Muscle layer of colon (tissue), 2 donors: ENCODE measurements at regions not wholly inside any gene's neighbourhood (a gene's known extent, or its start where the extent isn't known, plus 50 kb on each side); places are given as distances from the start of the nearest gene placed in this dataset.
"Not testable (repeated sequence)": the region's sequence is repeated elsewhere in the genome, so short reads cannot be mapped to it uniquely, and the experiment has no call there.

Source experiments
- H3K27ac ChIP-seq: one replicate; pipeline ENCODE4 v1.7.0; 2013; ENCODE audit warnings: low read depth, mild to moderate bottlenecking, low read length, moderate library complexity
- H3K27me3 ChIP-seq, 2 donors: one replicate each; pipeline ENCODE4 v1.7.0; 2013; ENCODE audit warnings: low read length in 2 of 2, mild to moderate bottlenecking in 2 of 2; ENCODE audit not compliant: insufficient read depth in 2 of 2, control insufficient read depth in 1 of 2
- H3K36me3 ChIP-seq: one replicate; pipeline ENCODE4 v1.7.0; 2013; ENCODE audit warnings: mild to moderate bottlenecking, low read length; ENCODE audit not compliant: insufficient read depth
- H3K4me1 ChIP-seq: one replicate; pipeline ENCODE4 v1.7.0; 2013; ENCODE audit warnings: mild to moderate bottlenecking, low read length; ENCODE audit not compliant: insufficient read depth
- H3K4me3 ChIP-seq, 2 donors: one replicate each; pipeline ENCODE4 v1.7.0; 2013; ENCODE audit warnings: low read length in 2 of 2, low read depth in 1 of 2, mild to moderate bottlenecking in 1 of 2, moderate library complexity in 1 of 2
- H3K9ac ChIP-seq: one replicate; pipeline ENCODE4 v1.7.0; 2013; ENCODE audit warnings: low read length
- H3K9me3 ChIP-seq: one replicate; pipeline ENCODE4 v1.7.0; 2013; ENCODE audit warnings: mild to moderate bottlenecking, low read length
- donor health status: abdominal sarcoma.
- donor health status: Adenocarcinoma of cecum.

DNA sequence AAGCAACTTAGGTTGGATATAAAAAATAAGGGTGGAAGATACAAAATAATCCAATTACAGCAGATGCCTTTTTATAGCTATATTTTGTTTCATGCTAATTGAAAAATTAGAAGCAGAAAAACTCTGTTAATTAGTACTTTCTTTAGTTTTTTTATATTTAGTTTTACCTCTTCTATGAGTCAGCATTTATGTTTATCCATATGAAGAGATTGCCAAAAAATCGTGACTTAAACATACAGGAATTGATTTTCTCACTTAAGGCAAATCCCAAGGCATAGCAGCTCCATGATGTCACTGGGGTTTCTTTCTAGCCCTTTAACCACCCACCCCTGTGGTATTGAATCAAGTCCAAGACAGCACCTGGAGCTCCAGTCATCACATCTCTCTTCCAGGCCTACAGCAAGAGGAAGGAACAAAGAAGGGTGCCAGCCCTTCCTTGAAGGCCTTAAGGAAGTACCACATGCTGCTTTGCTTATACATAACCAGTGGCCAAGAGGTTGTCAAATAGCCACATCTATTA is 365.8 kb upstream of the TENM3 start:
- Histone ChIP-seq H3K9me3 (no peaks in the 10 kb centered on the region), H3K9ac (no peak overlapping the region), H3K36me3 (no peaks in the 10 kb centered on the region), H3K27me3 (no peaks in the 10 kb centered on the region), H3K4me1 (no peaks in the 10 kb centered on the region), H3K27ac (no peak overlapping the region), H3K4me3 (no peak overlapping the region)

- Histone ChIP-seq H3K9me3 (no peaks in the 10 kb centered on the region), H3K9ac (no peak overlapping the region), H3K36me3 (no peaks in the 10 kb centered on the region), H3K4me1 (no peaks in the 10 kb centered on the region), H3K27ac (no peak overlapping the region), H3K4me3 (no peak overlapping the region), H3K27me3 (no peaks in the 10 kb centered on the region)
Measured at GRCh38 chr4:181890031-181890430, 353.2 kb upstream of the TENM3 start.

DNA sequence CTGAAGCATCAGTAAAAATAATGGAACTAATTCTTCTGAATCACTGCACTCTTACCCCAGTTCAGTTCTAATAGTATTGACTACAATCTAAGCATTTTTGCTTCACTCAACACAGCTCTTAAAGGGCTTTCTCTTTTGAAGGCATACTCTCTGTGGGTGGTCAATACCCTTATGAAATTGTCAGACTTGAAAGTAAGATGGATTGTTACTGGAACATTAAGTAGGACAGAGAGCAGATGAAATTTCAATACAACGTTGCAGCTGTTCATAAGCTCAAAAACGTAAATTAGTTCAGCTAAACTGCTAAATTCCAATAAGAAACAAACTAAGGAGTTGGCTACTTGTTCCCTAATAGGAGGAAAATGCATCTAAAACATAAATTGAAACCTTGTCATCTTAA is 352.3 kb upstream of the TENM3 start:
- Histone ChIP-seq H3K9me3 (no peaks in the 10 kb centered on the region), H3K4me1 (no peaks in the 10 kb centered on the region), H3K36me3 (no peaks in the 10 kb centered on the region), H3K27ac (no peak overlapping the region), H3K27me3 (no peaks in the 10 kb centered on the region), H3K9ac (no peak overlapping the region), H3K4me3 (no peak overlapping the region)

DNA sequence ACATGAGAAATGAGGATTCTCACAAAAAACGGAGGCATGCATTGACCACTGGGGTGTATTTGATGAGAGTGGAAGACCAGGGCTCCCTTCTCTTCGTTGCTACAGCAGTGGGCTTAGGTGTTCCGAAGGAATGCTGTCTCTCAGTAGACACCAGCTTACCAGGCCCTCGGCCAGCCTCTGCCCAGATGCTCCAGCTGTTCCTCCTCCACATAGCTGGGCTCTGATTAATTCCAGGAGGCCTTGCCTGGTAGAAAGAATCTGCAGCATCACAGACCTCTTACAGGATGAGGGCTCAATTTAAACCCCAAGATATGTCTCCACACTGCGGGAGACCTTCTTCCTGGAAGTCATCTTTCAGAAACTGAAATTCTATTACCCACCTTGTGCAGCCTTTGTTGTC is 346.6 kb upstream of the TENM3 start:
- no peak overlapping the region for H3K27ac ChIP-seq
- H3K27me3 ChIP-seq = no peaks in the 10 kb centered on the region
- no peaks in the 10 kb centered on the region for H3K4me1 ChIP-seq
- H3K36me3 ChIP-seq = no peaks in the 10 kb centered on the region
- no peak overlapping the region for H3K4me3 ChIP-seq
- no peak overlapping the region for H3K9ac ChIP-seq
- no peaks in the 10 kb centered on the region for H3K9me3 ChIP-seq

DNA sequence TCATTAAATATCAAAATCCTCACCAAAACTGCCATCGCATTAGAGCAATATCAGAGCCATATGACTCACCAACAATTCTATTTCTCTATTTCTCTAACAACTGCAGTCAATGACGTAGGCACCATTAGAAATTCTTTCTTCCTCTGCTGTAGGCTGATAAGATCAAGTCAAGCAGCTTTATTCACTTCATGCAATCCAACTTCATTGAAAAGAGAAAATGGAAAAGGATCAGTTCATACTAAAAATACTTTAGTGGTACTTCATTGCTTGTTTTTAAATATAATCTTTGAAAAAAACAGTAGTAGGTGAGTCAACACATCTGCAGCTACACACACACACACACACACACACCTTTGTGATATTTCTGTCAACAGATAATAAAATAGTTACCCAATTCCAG is 345.3 kb upstream of the TENM3 start:
- Histone ChIP-seq H3K4me1 (no peaks in the 10 kb centered on the region), H3K27me3 (no peaks in the 10 kb centered on the region), H3K4me3 (no peak overlapping the region), H3K36me3 (no peaks in the 10 kb centered on the region), H3K27ac (no peak overlapping the region), H3K9me3 (no peaks in the 10 kb centered on the region), H3K9ac (no peak overlapping the region)

- not testable (repeated sequence) for H3K9ac ChIP-seq, H3K4me1 ChIP-seq, H3K27me3 ChIP-seq, H3K4me3 ChIP-seq, H3K27ac ChIP-seq, H3K36me3 ChIP-seq, H3K9me3 ChIP-seq
Measured at GRCh38 chr4:181902404-181902803, 340.8 kb upstream of the TENM3 start.

- H3K27ac ChIP-seq = no peak overlapping the region
- no peak overlapping the region for H3K4me3 ChIP-seq
- no peaks in the 10 kb centered on the region for H3K27me3 ChIP-seq
- H3K4me1 ChIP-seq = no peaks in the 10 kb centered on the region
- H3K9ac ChIP-seq = no peak overlapping the region
- H3K9me3 ChIP-seq = no peaks in the 10 kb centered on the region
- H3K36me3 ChIP-seq = no peaks in the 10 kb centered on the region
Measured at GRCh38 chr4:181905708-181906107, 337.5 kb upstream of the TENM3 start.

GRCh38 chr4:181908168-181908567 is 335.0 kb upstream of the TENM3 start:
- no peaks in the 10 kb centered on the region for H3K27me3 ChIP-seq

GRCh38 chr4:181909368-181909767 is 333.8 kb upstream of the TENM3 start:
- Histone ChIP-seq H3K9me3 (no peaks in the 10 kb centered on the region), H3K4me1 (no peaks in the 10 kb centered on the region), H3K4me3 (no peak overlapping the region), H3K27me3 (no peaks in the 10 kb centered on the region), H3K27ac (no peak overlapping the region), H3K36me3 (no peaks in the 10 kb centered on the region), H3K9ac (no peak overlapping the region)

More at GRCh38 chr4:181908168-181908567, 335.0 kb upstream of the TENM3 start:
- Histone ChIP-seq H3K9ac (no peak overlapping the region), H3K4me3 (no peak overlapping the region), H3K36me3 (no peaks in the 10 kb centered on the region), H3K4me1 (no peaks in the 10 kb centered on the region), H3K27ac (no peak overlapping the region), H3K9me3 (no peaks in the 10 kb centered on the region)

- Histone ChIP-seq H3K9me3 (no peaks in the 10 kb centered on the region), H3K4me1 (no peaks in the 10 kb centered on the region), H3K4me3 (no peak overlapping the region), H3K9ac (no peak overlapping the region), H3K27me3 (no peaks in the 10 kb centered on the region), H3K36me3 (no peaks in the 10 kb centered on the region), H3K27ac (no peak overlapping the region)
Measured at GRCh38 chr4:181911420-181911819, 331.8 kb upstream of the TENM3 start.

DNA sequence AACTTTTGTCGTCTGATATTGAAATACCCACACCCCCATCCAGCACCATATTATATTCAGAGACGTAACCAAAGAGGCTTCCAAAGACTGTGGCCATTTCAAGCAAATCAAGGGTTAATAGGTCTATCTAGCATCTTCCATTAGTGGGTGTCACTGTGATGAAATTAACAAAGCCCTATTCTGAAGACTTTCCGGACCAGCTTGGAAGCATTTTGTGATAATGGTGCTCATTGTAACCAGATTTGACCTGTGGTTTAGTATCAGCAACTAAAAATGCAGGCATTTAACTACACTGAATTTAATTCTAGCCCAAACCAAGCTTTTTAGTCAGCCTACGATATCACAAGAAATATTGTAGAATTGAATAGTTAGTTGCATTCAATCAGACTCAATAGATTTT is 309.7 kb upstream of the TENM3 start:
- Histone ChIP-seq H3K9ac (no peak overlapping the region), H3K36me3 (no peaks in the 10 kb centered on the region), H3K4me3 (no peak overlapping the region), H3K27ac (no peak overlapping the region), H3K9me3 (no peaks in the 10 kb centered on the region), H3K4me1 (no peaks in the 10 kb centered on the region), H3K27me3 (no peaks in the 10 kb centered on the region)

- Histone ChIP-seq H3K9me3 (no peaks in the 10 kb centered on the region), H3K4me1 (no peaks in the 10 kb centered on the region), H3K36me3 (no peaks in the 10 kb centered on the region), H3K27me3 (no peaks in the 10 kb centered on the region), H3K27ac (no peak overlapping the region), H3K4me3 (no peak overlapping the region), H3K9ac (no peak overlapping the region)
Measured at GRCh38 chr4:181938631-181939030, 304.6 kb upstream of the TENM3 start.
